COLO668 (cell line): ENCODE measurements at regions not wholly inside any gene's neighbourhood (a gene's known extent, or its start where the extent isn't known, plus 50 kb on each side); places are given as distances from the start of the nearest gene placed in this dataset.
"Not testable (repeated sequence)": the region's sequence is repeated elsewhere in the genome, so short reads cannot be mapped to it uniquely, and the experiment has no call there.

Experiments
- DNase-seq: peaks from one replicate; lab custom pipeline; 2025; ENCODE audit not compliant: unreplicated experiment; lab: John Stamatoyannopoulos, UW

GRCh38 chr16:29115802-29116141, 130.9 kb downstream of the LAT start:
- DNase-seq: not testable (repeated sequence)

GRCh38 chr16:29114989-29115801, 130.3 kb downstream of the LAT start:
- not testable (repeated sequence) for DNase-seq

GRCh38 chr16:29114574-29114973, 129.7 kb downstream of the LAT start:
- DNase-seq: no peak

DNA sequence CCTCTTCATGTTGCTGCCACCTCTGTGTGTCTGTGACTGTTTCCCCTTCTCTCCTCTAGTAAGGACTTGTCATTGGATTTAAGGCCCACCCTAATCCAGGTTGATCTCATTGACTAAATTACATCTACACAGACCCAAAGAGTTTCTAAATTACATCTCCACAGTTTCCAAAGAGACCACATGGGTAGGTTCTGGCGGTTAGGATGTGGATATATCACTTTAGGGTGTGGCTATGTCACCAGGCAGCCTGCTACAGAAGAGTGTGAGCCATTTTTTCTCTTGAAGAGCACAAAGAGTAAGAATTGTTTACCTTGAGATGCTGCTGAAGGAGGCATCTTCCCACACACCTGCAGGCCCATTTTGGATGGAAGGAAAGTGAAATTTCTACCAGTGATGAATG, 128.6 kb downstream of the LAT start:
- not testable (repeated sequence) for DNase-seq

- DNase-seq: no peak
These were observed 128.0 kb downstream of the LAT start for GRCh38 chr16:29112755-29113347.

- DNase-seq: not testable (repeated sequence)
These were observed 127.2 kb downstream of the LAT start for GRCh38 chr16:29111901-29112680.

- no peak for DNase-seq
These were observed 126.6 kb downstream of the LAT start for GRCh38 chr16:29111421-29111820.

DNA sequence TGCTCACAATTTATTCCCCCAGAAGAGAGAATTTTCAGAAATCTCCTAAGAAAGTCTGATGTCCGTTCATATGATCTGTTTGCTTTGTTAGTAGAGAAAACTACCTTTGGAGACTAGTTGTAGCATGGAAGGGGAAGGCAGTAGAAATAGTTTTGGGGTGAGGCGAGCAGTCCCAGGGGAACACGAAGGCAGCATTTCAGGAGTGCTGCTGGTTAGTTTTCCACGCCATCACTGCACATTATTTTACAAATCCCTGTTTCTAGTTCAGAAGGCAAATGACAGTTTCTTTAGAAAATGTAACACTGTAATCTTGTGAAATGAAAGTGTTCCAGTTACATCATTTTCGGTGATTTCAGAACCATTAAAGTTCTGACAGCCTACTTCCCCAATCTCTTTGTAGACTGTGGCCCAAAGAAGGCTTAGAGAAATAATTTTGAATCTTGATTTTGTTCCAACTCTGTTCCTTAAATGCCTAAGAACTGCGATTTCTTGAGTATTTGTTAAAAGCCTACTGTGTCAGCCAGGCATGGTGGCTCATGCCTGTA, 123.8 kb downstream of the LAT start:
- not testable (repeated sequence) for DNase-seq

DNA sequence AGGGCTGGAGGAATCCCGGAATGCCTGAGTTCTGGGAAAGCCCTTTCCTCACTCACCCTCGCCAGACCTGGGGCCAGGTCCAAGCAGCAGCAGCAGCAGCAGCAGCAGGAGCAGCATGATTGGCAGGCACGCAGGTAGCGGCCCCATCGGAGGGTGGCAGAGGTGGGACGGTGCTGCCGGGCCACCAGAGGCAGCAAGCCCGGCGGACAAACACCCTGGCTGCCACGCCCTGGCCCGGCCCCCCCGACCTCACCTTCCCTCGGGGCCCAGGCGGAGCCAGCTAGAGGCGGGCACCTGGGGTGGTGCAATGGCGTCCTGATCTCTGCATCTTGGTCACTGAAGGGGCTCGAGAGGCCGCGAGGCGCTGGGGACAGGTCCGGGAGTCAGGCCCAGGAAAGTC, 122.4 kb downstream of the LAT start:
- no peak for DNase-seq

DNA sequence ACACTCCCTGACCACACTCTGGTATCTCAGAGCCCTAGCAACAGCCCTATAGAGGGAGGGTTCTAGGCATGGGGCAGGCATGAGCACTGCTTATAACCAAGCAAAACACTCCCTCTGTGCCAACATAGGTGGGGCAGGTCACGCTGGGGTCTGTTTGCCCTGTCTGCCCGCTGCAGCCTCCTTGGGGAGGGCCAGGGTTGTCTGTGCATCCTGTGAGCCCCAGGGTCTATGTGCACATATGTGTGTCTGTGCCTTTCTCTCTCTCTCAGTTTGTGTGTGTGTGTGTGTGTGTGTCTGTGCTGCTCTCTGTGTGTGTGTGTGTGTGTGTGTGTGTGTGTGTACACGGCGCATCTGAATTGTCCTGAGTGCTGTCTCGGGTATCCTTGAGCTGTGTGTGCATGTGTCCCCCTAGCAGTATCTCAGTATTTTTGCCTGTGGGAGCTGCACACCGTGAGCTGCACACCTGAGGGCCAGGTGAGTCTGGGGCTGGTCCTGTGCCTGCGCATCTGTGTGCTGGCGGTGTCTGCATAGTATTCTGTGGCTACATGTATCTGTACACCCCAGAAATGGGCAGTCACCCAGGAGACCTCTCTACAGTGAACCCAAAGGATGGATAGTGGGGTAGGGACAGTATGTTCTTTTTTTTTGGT, 121.5 kb downstream of the LAT start:
- DNase-seq: not testable (repeated sequence)

- DNase-seq: not testable (repeated sequence)
These were observed 119.7 kb downstream of the LAT start for GRCh38 chr16:29104600-29104999.

- DNase-seq: not testable (repeated sequence)
These were observed 113.1 kb downstream of the LAT start for GRCh38 chr16:29097965-29098364.

GRCh38 chr16:29094729-29095624, 110.1 kb downstream of the LAT start:
- not testable (repeated sequence) for DNase-seq

DNA sequence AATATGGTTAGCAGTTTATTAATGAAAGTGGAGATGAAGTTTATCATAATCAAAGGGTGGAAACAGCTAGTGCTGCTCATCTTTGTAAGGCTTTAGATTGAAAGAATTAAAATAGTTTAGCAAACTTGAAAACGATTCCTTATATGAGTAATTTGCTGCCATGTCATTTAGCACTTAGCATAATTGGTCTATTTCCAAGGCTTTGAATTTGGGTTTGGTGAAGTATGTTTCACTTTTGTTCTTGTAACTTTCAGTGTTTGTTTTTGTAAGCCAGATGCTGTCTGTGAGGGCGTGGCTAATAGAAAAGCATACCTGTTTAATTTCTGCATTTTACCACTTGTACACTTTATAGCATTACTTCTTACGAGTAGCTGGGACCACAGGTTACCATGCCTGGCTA, 109.5 kb downstream of the LAT start:
- DNase-seq: not testable (repeated sequence)

DNA sequence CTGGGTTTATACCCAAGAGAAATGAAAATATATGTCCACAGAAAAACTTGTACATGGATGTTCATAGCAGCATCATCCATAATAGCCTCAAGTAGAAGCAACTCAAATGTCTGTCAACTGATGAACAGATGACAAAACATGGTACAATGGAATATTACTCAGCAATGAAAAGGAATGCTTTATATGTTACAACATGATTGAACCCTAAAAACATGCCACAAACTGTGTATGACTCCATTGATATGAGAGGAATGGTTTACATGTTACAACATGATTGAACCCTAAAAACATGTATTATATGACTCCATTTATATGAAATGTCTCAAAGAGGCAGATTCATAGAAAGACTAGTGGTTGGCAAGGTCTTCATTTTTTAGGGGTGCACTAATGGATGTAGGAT, 104.8 kb downstream of the LAT start:
- DNase-seq: not testable (repeated sequence)

- DNase-seq: not testable (repeated sequence)
These were observed 102.8 kb downstream of the LAT start for GRCh38 chr16:29087673-29088072.

DNA sequence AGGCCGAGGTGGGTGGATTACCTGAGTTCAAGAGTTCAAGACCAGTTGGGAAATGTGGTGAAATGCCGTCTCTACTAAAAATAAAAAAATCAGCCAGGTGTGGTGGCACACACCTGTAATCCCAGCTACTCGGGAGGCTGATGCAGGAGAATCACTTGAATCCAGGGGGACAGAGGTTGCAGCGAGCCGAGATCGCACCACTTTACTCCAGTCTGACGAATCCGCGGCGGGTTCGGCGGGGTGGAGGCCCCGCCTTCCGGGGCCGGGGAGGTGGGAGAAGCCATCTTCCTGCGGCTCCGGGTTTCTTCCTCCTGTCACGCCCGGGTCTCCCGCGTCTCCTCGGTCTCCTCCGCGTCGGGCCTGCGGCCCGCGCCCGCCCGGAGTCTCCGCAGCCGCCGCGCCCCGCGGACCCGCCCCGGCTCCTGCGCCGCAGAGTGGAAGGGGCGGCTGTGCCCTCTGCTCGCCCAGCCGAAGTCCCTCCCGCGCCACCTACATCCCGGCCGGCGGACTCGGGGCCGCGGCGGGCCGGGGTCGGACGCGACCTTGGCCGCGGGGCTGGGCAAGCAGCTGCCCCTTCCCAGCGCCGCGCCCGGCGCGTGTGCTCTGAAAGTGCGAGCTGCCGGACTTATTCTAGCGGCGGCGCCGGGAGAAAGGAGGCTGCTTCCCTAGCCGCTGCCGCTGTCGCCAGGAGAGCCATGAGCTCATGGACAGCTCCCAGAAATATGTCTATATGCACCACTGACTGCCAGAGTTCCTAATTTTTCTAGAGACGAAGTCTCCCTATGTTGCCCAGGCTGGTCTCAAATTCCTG, 97.2 kb downstream of the LAT start:
- DNase-seq: peak; percentile 3

GRCh38 chr16:29074554-29075402, 89.9 kb downstream of the LAT start:
- DNase-seq: not testable (repeated sequence)
